Caco-2 (cell line): ENCODE measurements at regions not wholly inside any gene's neighbourhood (a gene's known extent, or its start where the extent isn't known, plus 50 kb on each side); places are given as distances from the start of the nearest gene placed in this dataset.
"Not testable (repeated sequence)": the region's sequence is repeated elsewhere in the genome, so short reads cannot be mapped to it uniquely, and the experiment has no call there.

Experiments used
- BruUV-seq: library from RNA; stranded (reverse); fragments of 400-500 nt; replicated peaks from 2 replicates; lab custom pipeline; 2021; lab: Mats Ljungman, UMichigan
- CTCF ChIA-PET: fragments of 300-600 bp; sonication (Branson Sonifier 250); formaldehyde crosslinking; loops from one replicate; lab custom pipeline; 2022; ENCODE audit warnings: antibody characterized with exemption; lab: Charles Lee
- POLR2A ChIA-PET: fragments of 300-600 bp; sonication (Branson Sonifier 250); formaldehyde crosslinking; loops from one replicate; lab custom pipeline; 2022; ENCODE audit warnings: antibody characterized with exemption; lab: Charles Lee
- DNase-seq, 2 experiments: peaks; one replicate each; pipeline versions ENCODE4 v3.0.0 to v3.0.0-alpha.2; 2020 to 2022
- H3K27me3 ChIP-seq: replicated peaks from 2 replicates; pipeline ENCODE4 v1.6.0; 2011; ENCODE audit warnings: low read length; ENCODE audit not compliant: control insufficient read depth, insufficient read depth
- H3K36me3 ChIP-seq: 2 replicates; pipeline ENCODE4 v1.5.1; 2011; ENCODE audit warnings: low read length; ENCODE audit not compliant: control insufficient read depth, insufficient read depth
- H3K4me1 ChIP-seq: fragments of 250-450 bp; sonication (Bioruptor Pico); 2 replicates; pipeline ENCODE4 v1.5.1; 2020; ENCODE audit warnings: mild to moderate bottlenecking
- H3K4me3 ChIP-seq: 2 replicates; pipeline ENCODE4 v1.5.1; 2011; ENCODE audit warnings: low read depth, mild to moderate bottlenecking, control low read depth, low read length
- H3K9me3 ChIP-seq: fragments of 250-450 bp; sonication (Bioruptor Pico); 2 replicates; pipeline ENCODE4 v1.5.1; 2020; ENCODE audit warnings: mild to moderate bottlenecking, moderate library complexity
- H3K27ac Mint-ChIP-seq: one replicate; pipeline ENCODE4 v1.8.0; 2022; ENCODE audit warnings: mixed read lengths; ENCODE audit not compliant: unreplicated experiment
- H3K27me3 Mint-ChIP-seq: one replicate; pipeline ENCODE4 v1.8.0; 2022; ENCODE audit warnings: mixed read lengths; ENCODE audit not compliant: insufficient read depth, unreplicated experiment
- H3K36me3 Mint-ChIP-seq: one replicate; pipeline ENCODE4 v1.8.0; 2022; ENCODE audit warnings: mild to moderate bottlenecking, mixed read lengths; ENCODE audit not compliant: insufficient read depth, unreplicated experiment
- H3K4me1 Mint-ChIP-seq: one replicate; pipeline ENCODE4 v1.8.0; 2022; ENCODE audit warnings: low read depth, mixed read lengths; ENCODE audit not compliant: unreplicated experiment
- H3K4me3 Mint-ChIP-seq: one replicate; pipeline ENCODE4 v1.8.0; 2022; ENCODE audit warnings: mild to moderate bottlenecking, moderate library complexity, mixed read lengths; ENCODE audit not compliant: unreplicated experiment
- H3K9me3 Mint-ChIP-seq: one replicate; pipeline ENCODE4 v1.8.0; 2022; ENCODE audit warnings: mixed read lengths; ENCODE audit not compliant: unreplicated experiment
- CTCF ChIP-seq, 2 experiments: fragments of 200-600 bp in 1 of 2; IDR thresholded peaks; 1 replicate in 1 of 2; 2 replicates in 1 of 2; pipeline versions ENCODE4 v1.5.1 to v1.8.0; 2011 to 2022; ENCODE audit warnings: antibody characterized with exemption in 1 of 2, control low read depth in 1 of 2, inconsistent platforms in 1 of 2, low read depth in 1 of 2, low read length in 1 of 2, mild to moderate bottlenecking in 1 of 2, moderate library complexity in 1 of 2; ENCODE audit not compliant: insufficient read depth in 1 of 2, severe bottlenecking in 1 of 2, unreplicated experiment in 1 of 2
- intact Hi-C: fragments of 100-400 bp; cut with micrococcal nuclease; formaldehyde crosslinking; loops from one replicate; pipeline ENCODE4 v1.10.0; 2022; ENCODE audit not compliant: unreplicated experiment

- no peaks in the 10 kb centered on the region for H3K36me3 ChIP-seq
- intact Hi-C loops: loop anchor here (1.0 kb wide), 1 partner anchor 480 kb away; no protein-coding TSS in a partner anchor
- no peaks in the 10 kb centered on the region for H3K4me1 Mint-ChIP-seq
- H3K27me3 ChIP-seq: no peaks in the 10 kb centered on the region
- peaks cover 3% of the 10 kb centered on the region for H3K27me3 Mint-ChIP-seq
- no peak overlapping the region for H3K27ac Mint-ChIP-seq
- BruUV-seq: no TSS peak
- H3K4me3 Mint-ChIP-seq: no peak overlapping the region
- TF ChIP-seq CTCF (IDR thresholded peaks at IDR 0.05; ENCODE audit: insufficient read depth in 1 of 2, low read depth in 1 of 2, low read length in 1 of 2, severe bottlenecking in 1 of 2, unreplicated experiment in 1 of 2): no peak
- ChIA-PET POLR2A (no interaction called here), CTCF (interaction anchor here (0.5 kb wide), 1 partner anchor 343 kb away, joined by 3 read pairs; no protein-coding TSS in a partner anchor)
- no peaks in the 10 kb centered on the region for H3K9me3 ChIP-seq
- no peak overlapping the region for H3K4me3 ChIP-seq
- DNase-seq: no peak
- H3K36me3 Mint-ChIP-seq: no peaks in the 10 kb centered on the region
- no peaks in the 10 kb centered on the region for H3K9me3 Mint-ChIP-seq
- H3K4me1 ChIP-seq: no peaks in the 10 kb centered on the region
These were observed 165.1 kb upstream of the TTC29 start for GRCh38 chr4:147110473-147111367.

- intact Hi-C loops, BruUV-seq, H3K9me3 ChIP-seq, H3K4me3 Mint-ChIP-seq, H3K36me3 Mint-ChIP-seq, H3K36me3 ChIP-seq, H3K9me3 Mint-ChIP-seq, H3K4me1 Mint-ChIP-seq, H3K27ac Mint-ChIP-seq, DNase-seq, H3K27me3 Mint-ChIP-seq, CTCF ChIA-PET, H3K4me3 ChIP-seq, H3K27me3 ChIP-seq, H3K4me1 ChIP-seq, POLR2A ChIA-PET: not testable (repeated sequence)
These were observed 166.5 kb upstream of the TTC29 start for GRCh38 chr4:147112196-147112595.

GRCh38 chr4:147117431-147117830 is 171.8 kb upstream of the TTC29 start:
- intact Hi-C loops: no loop called here
- Histone ChIP-seq H3K36me3 (no peaks in the 10 kb centered on the region), H3K9me3 (no peaks in the 10 kb centered on the region), H3K27me3 (no peaks in the 10 kb centered on the region), H3K4me1 (no peaks in the 10 kb centered on the region), H3K4me3 (no peak overlapping the region)
- no TSS peak for BruUV-seq
- Mint-ChIP-seq H3K36me3 (no peaks in the 10 kb centered on the region), H3K9me3 (no peaks in the 10 kb centered on the region), H3K4me1 (no peaks in the 10 kb centered on the region), H3K4me3 (no peak overlapping the region), H3K27ac (no peak overlapping the region), H3K27me3 (peaks cover 3% of the 10 kb centered on the region)
- no peak for TF ChIP-seq CTCF (IDR thresholded peaks at IDR 0.05; ENCODE audit: insufficient read depth in 1 of 2, low read depth in 1 of 2, low read length in 1 of 2, severe bottlenecking in 1 of 2, unreplicated experiment in 1 of 2)
- ChIA-PET CTCF (no interaction called here), POLR2A (interaction anchor here (0.6 kb wide), 1 partner anchor 137 kb away, joined by 3 read pairs; no protein-coding TSS in a partner anchor)
- DNase-seq: no peak
